K562 (cell line): ENCODE measurements at regions not wholly inside any gene's neighbourhood (a gene's known extent, or its start where the extent isn't known, plus 50 kb on each side); places are given as distances from the start of the nearest gene placed in this dataset.

Experiments used
- ETV5 ChIP-seq: sonication (generic); formaldehyde crosslinking; IDR thresholded peaks from 2 replicates; pipeline ENCODE4 v1.4.0; 2020; ENCODE audit warnings: low read depth, mild to moderate bottlenecking, missing genetic modification reagents
- FOXM1 ChIP-seq, 2 experiments: fragments of 450-650 bp in 1 of 2; sonication (generic) in 1 of 2; formaldehyde crosslinking in 1 of 2; IDR thresholded peaks; 2 replicates each; pipeline versions ENCODE4 v1.6.1 to v1.9.0; 2017 to 2022; ENCODE audit warnings: low read depth in 2 of 2, mild to moderate bottlenecking in 2 of 2, missing genetic modification reagents in 1 of 2, moderate library complexity in 1 of 2
- GABPA ChIP-seq: fragments of 200-800 bp; sonication (Bioruptor generic); conservative IDR thresholded peaks from 2 replicates; pipeline ENCODE4 v1.6.1; 2016; ENCODE audit warnings: low read depth, missing genetic modification characterization, missing compliant biosample characterization
- POLR2A ChIP-seq: fragments of 450-650 bp; conservative IDR thresholded peaks from 2 replicates; pipeline ENCODE4 v1.6.1; 2016
- TF ChIP-seq, protein P1 (sequence below): fragments of 200-400 bp; formaldehyde crosslinking; IDR thresholded peaks from 2 replicates; pipeline ENCODE4 v1.6.1; 2017; ENCODE audit warnings: mild to moderate bottlenecking, low read depth, low read length, moderate library complexity
- TF ChIP-seq, protein P2 (sequence below): fragments of 250-450 bp; sonication (Bioruptor Pico); IDR thresholded peaks from 2 replicates; pipeline ENCODE4 v1.5.0; 2020; ENCODE audit warnings: mild to moderate bottlenecking, borderline replicate concordance
- TF ChIP-seq, protein P3 (sequence below), 2 experiments: fragments of 450-650 bp in 1 of 2; sonication (generic) in 1 of 2; formaldehyde crosslinking; conservative IDR thresholded peaks; 2 replicates each; pipeline versions ENCODE4 v1.4.0 to v1.8.1; 2020 to 2022; ENCODE audit warnings: mild to moderate bottlenecking in 1 of 2, missing genetic modification reagents in 1 of 2
- TF ChIP-seq, protein P4 (sequence below), 3 experiments: IDR thresholded peaks in 2 of 3; conservative IDR thresholded peaks in 1 of 3; 2 replicates each; pipeline ENCODE4 v1.5.1; 2011 to 2012; ENCODE audit warnings: low read length in 3 of 3, mild to moderate bottlenecking in 3 of 3, control low read depth in 2 of 3, improper control_type of control experiment in 1 of 3, inconsistent platforms in 1 of 3, low read depth in 1 of 3, mixed read lengths in 1 of 3, moderate library complexity in 1 of 3; ENCODE audit not compliant: insufficient read depth in 2 of 3

DNA sequence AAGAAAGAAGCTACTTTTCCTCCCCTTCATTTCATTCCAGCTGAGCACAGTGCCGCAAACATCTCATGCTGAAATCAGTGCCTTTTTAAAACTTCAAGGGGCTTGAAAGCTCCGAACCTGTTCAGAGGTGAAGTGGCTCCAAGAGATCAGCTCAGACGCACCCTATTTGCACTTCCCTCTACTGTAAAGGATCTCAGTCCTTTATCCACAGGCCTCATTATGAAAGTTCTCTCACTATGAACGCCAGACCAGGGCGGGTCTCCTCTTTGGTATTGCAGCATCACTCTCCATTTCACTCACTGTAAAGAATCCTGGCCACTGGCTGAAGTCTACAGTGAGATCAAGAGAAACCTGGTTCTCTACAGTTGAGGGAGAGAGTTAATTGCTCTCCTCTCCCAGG is 232.7 kb upstream of the POU3F2 start:
- TF ChIP-seq, protein P1, sequence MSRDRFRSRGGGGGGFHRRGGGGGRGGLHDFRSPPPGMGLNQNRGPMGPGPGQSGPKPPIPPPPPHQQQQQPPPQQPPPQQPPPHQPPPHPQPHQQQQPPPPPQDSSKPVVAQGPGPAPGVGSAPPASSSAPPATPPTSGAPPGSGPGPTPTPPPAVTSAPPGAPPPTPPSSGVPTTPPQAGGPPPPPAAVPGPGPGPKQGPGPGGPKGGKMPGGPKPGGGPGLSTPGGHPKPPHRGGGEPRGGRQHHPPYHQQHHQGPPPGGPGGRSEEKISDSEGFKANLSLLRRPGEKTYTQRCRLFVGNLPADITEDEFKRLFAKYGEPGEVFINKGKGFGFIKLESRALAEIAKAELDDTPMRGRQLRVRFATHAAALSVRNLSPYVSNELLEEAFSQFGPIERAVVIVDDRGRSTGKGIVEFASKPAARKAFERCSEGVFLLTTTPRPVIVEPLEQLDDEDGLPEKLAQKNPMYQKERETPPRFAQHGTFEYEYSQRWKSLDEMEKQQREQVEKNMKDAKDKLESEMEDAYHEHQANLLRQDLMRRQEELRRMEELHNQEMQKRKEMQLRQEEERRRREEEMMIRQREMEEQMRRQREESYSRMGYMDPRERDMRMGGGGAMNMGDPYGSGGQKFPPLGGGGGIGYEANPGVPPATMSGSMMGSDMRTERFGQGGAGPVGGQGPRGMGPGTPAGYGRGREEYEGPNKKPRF, result no peak
- TF ChIP-seq ETV5 (CRISPR knock-in tag) (no peak), FOXM1 (IDR thresholded peaks at IDR 0.05; ENCODE audit: low read depth) (no peak), FOXM1 (CRISPR knock-in tag; IDR thresholded peaks at IDR 0.05; ENCODE audit: low read depth) (no peak), GABPA (tag) (no peak), POLR2A (no peak)
- TF ChIP-seq, protein P2, sequence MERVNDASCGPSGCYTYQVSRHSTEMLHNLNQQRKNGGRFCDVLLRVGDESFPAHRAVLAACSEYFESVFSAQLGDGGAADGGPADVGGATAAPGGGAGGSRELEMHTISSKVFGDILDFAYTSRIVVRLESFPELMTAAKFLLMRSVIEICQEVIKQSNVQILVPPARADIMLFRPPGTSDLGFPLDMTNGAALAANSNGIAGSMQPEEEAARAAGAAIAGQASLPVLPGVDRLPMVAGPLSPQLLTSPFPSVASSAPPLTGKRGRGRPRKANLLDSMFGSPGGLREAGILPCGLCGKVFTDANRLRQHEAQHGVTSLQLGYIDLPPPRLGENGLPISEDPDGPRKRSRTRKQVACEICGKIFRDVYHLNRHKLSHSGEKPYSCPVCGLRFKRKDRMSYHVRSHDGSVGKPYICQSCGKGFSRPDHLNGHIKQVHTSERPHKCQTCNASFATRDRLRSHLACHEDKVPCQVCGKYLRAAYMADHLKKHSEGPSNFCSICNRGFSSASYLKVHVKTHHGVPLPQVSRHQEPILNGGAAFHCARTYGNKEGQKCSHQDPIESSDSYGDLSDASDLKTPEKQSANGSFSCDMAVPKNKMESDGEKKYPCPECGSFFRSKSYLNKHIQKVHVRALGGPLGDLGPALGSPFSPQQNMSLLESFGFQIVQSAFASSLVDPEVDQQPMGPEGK, result no peak
- TF ChIP-seq, protein P3, sequence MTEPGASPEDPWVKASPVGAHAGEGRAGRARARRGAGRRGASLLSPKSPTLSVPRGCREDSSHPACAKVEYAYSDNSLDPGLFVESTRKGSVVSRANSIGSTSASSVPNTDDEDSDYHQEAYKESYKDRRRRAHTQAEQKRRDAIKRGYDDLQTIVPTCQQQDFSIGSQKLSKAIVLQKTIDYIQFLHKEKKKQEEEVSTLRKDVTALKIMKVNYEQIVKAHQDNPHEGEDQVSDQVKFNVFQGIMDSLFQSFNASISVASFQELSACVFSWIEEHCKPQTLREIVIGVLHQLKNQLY (CRISPR knock-in tag; conservative IDR thresholded peaks at IDR 0.05), result no peak
- TF ChIP-seq, protein P4, sequence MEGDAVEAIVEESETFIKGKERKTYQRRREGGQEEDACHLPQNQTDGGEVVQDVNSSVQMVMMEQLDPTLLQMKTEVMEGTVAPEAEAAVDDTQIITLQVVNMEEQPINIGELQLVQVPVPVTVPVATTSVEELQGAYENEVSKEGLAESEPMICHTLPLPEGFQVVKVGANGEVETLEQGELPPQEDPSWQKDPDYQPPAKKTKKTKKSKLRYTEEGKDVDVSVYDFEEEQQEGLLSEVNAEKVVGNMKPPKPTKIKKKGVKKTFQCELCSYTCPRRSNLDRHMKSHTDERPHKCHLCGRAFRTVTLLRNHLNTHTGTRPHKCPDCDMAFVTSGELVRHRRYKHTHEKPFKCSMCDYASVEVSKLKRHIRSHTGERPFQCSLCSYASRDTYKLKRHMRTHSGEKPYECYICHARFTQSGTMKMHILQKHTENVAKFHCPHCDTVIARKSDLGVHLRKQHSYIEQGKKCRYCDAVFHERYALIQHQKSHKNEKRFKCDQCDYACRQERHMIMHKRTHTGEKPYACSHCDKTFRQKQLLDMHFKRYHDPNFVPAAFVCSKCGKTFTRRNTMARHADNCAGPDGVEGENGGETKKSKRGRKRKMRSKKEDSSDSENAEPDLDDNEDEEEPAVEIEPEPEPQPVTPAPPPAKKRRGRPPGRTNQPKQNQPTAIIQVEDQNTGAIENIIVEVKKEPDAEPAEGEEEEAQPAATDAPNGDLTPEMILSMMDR (IDR thresholded peaks at IDR 0.05 in 2 of 3, conservative IDR thresholded peaks at IDR 0.05 in 1 of 3; ENCODE audit: insufficient read depth in 2 of 3, low read depth in 1 of 3, low read length in 3 of 3), result no peak
